Ovary (tissue), 7 donors: ENCODE measurements at regions not wholly inside any gene's neighbourhood (a gene's known extent, or its start where the extent isn't known, plus 50 kb on each side); places are given as distances from the start of the nearest gene placed in this dataset.

Experiments
- DNase-seq, 5 donors: peaks; one replicate each; pipeline ENCODE4 v3.0.0-alpha.2; 2019 to 2020
- H3K27ac ChIP-seq, 2 donors: fragments of 200-600 bp; one replicate each; pipeline versions ENCODE4 v1.5.1 to v1.8.0; 2019 to 2022
- H3K27me3 ChIP-seq: fragments of 200-600 bp; one replicate; pipeline ENCODE4 v1.8.0; 2022
- H3K36me3 ChIP-seq: fragments of 200-600 bp; sonication (generic); one replicate; pipeline ENCODE4 v1.5.1; 2019
- H3K4me1 ChIP-seq: one replicate; pipeline ENCODE4 v1.8.1; 2013; ENCODE audit warnings: mild to moderate bottlenecking, moderate library complexity; ENCODE audit not compliant: insufficient read depth
- H3K4me3 ChIP-seq: fragments of 200-600 bp; sonication (generic); one replicate; pipeline ENCODE4 v1.5.1; 2017
- H3K9me3 ChIP-seq, 2 donors: fragments of 200-600 bp in 1 of 2; sonication (generic) in 1 of 2; one replicate each; pipeline versions ENCODE4 v1.5.1 to v1.8.1; 2013 to 2019; ENCODE audit warnings: mild to moderate bottlenecking in 1 of 2, moderate library complexity in 1 of 2
- CTCF ChIP-seq, 3 donors: fragments of 450-650 bp in 2 of 3; fragments of 200-600 bp in 1 of 3; IDR thresholded peaks; one replicate each; pipeline versions ENCODE4 v1.5.1 to v1.8.0; 2016 to 2022; ENCODE audit warnings: antibody characterized with exemption in 3 of 3, mild to moderate bottlenecking in 1 of 3
- EP300 ChIP-seq: sonication (generic); formaldehyde crosslinking; IDR thresholded peaks from one replicate; pipeline ENCODE4 v1.6.1; 2017; ENCODE audit warnings: antibody characterized with exemption
- POLR2A ChIP-seq: fragments of 450-650 bp; IDR thresholded peaks from one replicate; pipeline ENCODE4 v1.6.1; 2017; ENCODE audit warnings: antibody characterized with exemption, mild to moderate bottlenecking, moderate library complexity
- WGBS, 3 donors: extraction: QIAGEN DNeasy Blood & Tissue Kit in 1 of 3; methylation state at CpG; one replicate each; pipeline versions ENCODE4 v1.1.5 to v1.1.7; 2013 to 2017; 5-methylcytosine and 5-hydroxymethylcytosine counted together
- intact Hi-C, 4 donors: fragments of 100-400 bp; cut with DNase I; formaldehyde crosslinking; loops; one replicate each; pipeline versions ENCODE4 v1.11.0 to v1.15.1; 2022 to 2023
- donor health status: DM: no; HTN: no; CAD: no; lungs with moderate emphysema.
- donor health status: DM: no; HTN: no; CAD: no.
- donor health status: Bipolar disorder and iron deficiency.
- donor health status: DM: no; HTN: no; CAD: no.
- donor health status: DM: yes; HTN: yes; CAD: no.

- Histone ChIP-seq H3K27ac (no peak overlapping the region), H3K36me3 (no peaks in the 10 kb centered on the region), H3K4me3 (no peak overlapping the region), H3K27me3 (no peaks in the 10 kb centered on the region), H3K9me3 (no peaks in the 10 kb centered on the region), H3K4me1 (no peaks in the 10 kb centered on the region)
- TF ChIP-seq POLR2A (no peak), EP300 (no peak), CTCF (IDR thresholded peaks at IDR 0.05) (no peak)
- intact Hi-C loops: no loop called here
- WGBS, 3 donors: 50 to 64% (median 63%) methylated on average over 3 of the region's 3 CpGs
- no peak for DNase-seq
Observed at GRCh38 chr4:107468812-107469211, 251.2 kb downstream of the PAPSS1 start.

- no peak for DNase-seq
- WGBS, 3 donors: 93 to 95% (median 94%) methylated on average over 1 of the region's 1 CpG
- no peaks in the 10 kb centered on the region for H3K4me1 ChIP-seq
- H3K27me3 ChIP-seq: no peaks in the 10 kb centered on the region
- intact Hi-C loops: no loop called here
- no peaks in the 10 kb centered on the region for H3K9me3 ChIP-seq
- no peaks in the 10 kb centered on the region for H3K36me3 ChIP-seq
- H3K27ac ChIP-seq: no peak overlapping the region
- no peak for TF ChIP-seq EP300
- TF ChIP-seq CTCF (IDR thresholded peaks at IDR 0.05): no peak
- H3K4me3 ChIP-seq: no peak overlapping the region
Observed at GRCh38 chr4:107468156-107468555, 251.9 kb downstream of the PAPSS1 start.

GRCh38 chr4:107467461-107467860 lies 252.6 kb downstream of the PAPSS1 start:
- H3K4me3 ChIP-seq: no peak overlapping the region
- DNase-seq: no peak
- no peak for TF ChIP-seq POLR2A
- TF ChIP-seq CTCF (IDR thresholded peaks at IDR 0.05): no peak
- no peak for TF ChIP-seq EP300
- intact Hi-C loops: no loop called here
- WGBS, 3 donors: 75 to 90% (median 77%) methylated on average over 3 of the region's 3 CpGs
- no peaks in the 10 kb centered on the region for H3K27me3 ChIP-seq
- H3K36me3 ChIP-seq: no peaks in the 10 kb centered on the region
- H3K27ac ChIP-seq: no peak overlapping the region
- H3K4me1 ChIP-seq: no peaks in the 10 kb centered on the region
- H3K9me3 ChIP-seq: no peaks in the 10 kb centered on the region

- TF ChIP-seq CTCF (IDR thresholded peaks at IDR 0.05) (no peak), EP300 (no peak), POLR2A (no peak)
- intact Hi-C loops: no loop called here
- Histone ChIP-seq H3K9me3 (no peaks in the 10 kb centered on the region), H3K27me3 (no peaks in the 10 kb centered on the region), H3K36me3 (no peaks in the 10 kb centered on the region), H3K4me1 (no peaks in the 10 kb centered on the region), H3K27ac (no peak overlapping the region), H3K4me3 (no peak overlapping the region)
- no peak for DNase-seq
- WGBS, 3 donors: 78 to 93% (median 87%) methylated on average over 2 of the region's 2 CpGs
Observed at GRCh38 chr4:107458194-107458593, 261.8 kb downstream of the PAPSS1 start.

GRCh38 chr4:107453987-107454386 lies 266.0 kb downstream of the PAPSS1 start:
- no peak overlapping the region for H3K27ac ChIP-seq
- intact Hi-C loops: no loop called here
- H3K36me3 ChIP-seq: no peaks in the 10 kb centered on the region
- H3K27me3 ChIP-seq: no peaks in the 10 kb centered on the region
- 48 to 54% (median 52%) methylated on average over 2 of the region's 2 CpGs for WGBS, 3 donors
- H3K4me3 ChIP-seq: no peak overlapping the region
- TF ChIP-seq CTCF (IDR thresholded peaks at IDR 0.05) (no peak), EP300 (no peak), POLR2A (no peak)
- peaks cover 3% of the 10 kb centered on the region for H3K4me1 ChIP-seq
- H3K9me3 ChIP-seq: no peaks in the 10 kb centered on the region
- no peak for DNase-seq
